Spleen (tissue), 7 donors: ENCODE measurements at regions not wholly inside any gene's neighbourhood (a gene's known extent, or its start where the extent isn't known, plus 50 kb on each side); places are given as distances from the start of the nearest gene placed in this dataset.

Experiments
- CTCF ChIP-seq, 11 experiments: fragments of 200-600 bp in 7 of 11; fragments of 450-650 bp in 4 of 11; sonication (generic) in 4 of 11; IDR thresholded peaks in 8 of 11; conservative IDR thresholded peaks in 3 of 11; 1 replicate in 7 of 11; 2 replicates in 4 of 11; pipeline versions ENCODE4 v1.4.0 to v1.8.0; 2016 to 2021; ENCODE audit warnings: antibody characterized with exemption in 11 of 11, inconsistent platforms in 4 of 11, mild to moderate bottlenecking in 1 of 11
- POLR2A ChIP-seq, 3 donors: fragments of 450-650 bp; IDR thresholded peaks; one replicate each; pipeline ENCODE4 v1.5.1; 2017; ENCODE audit warnings: antibody characterized with exemption in 3 of 3, mild to moderate bottlenecking in 1 of 3
- POLR2AphosphoS5 ChIP-seq, 3 donors: sonication (generic); formaldehyde crosslinking; IDR thresholded peaks; one replicate each; pipeline ENCODE4 v1.5.1; 2017; ENCODE audit warnings: antibody characterized with exemption in 3 of 3
- donor health status: DM: no; HTN: no; CAD: no; lungs with moderate emphysema.
- donor health status: DM: no; HTN: no; CAD: no.
- donor health status: DM: no; HTN: no; CAD: no.

GRCh38 chr10:131683941-131684340 is 216.9 kb upstream of the PPP2R2D start:
- TF ChIP-seq CTCF (IDR thresholded peaks at IDR 0.05 in 8 of 11, conservative IDR thresholded peaks at IDR 0.05 in 3 of 11), result no peak
- TF ChIP-seq POLR2A (IDR thresholded peaks at IDR 0.05), result no peak
- no peak for TF ChIP-seq POLR2AphosphoS5 (IDR thresholded peaks at IDR 0.05)
